Spinal cord (tissue), 9 donors: ENCODE measurements at regions not wholly inside any gene's neighbourhood (a gene's known extent, or its start where the extent isn't known, plus 50 kb on each side); places are given as distances from the start of the nearest gene placed in this dataset.

ENCODE experiments used
- DNase-seq, 6 donors: peaks; one replicate each; pipeline versions ENCODE4 v3.0.0 to v3.0.0-alpha.2; 2013 to 2015; ENCODE audit warnings: low spot score in 6 of 6, low read depth in 4 of 6
- H3K27ac ChIP-seq: one replicate; pipeline ENCODE4 v1.5.1; 2013; ENCODE audit warnings: low read depth, low read length, control low read depth
- H3K27me3 ChIP-seq: one replicate; pipeline ENCODE4 v1.6.1; 2013; ENCODE audit warnings: low read length; ENCODE audit not compliant: control insufficient read depth, insufficient read depth
- H3K36me3 ChIP-seq: one replicate; pipeline ENCODE4 v1.6.1; 2013; ENCODE audit warnings: low read length; ENCODE audit not compliant: control insufficient read depth, insufficient read depth
- H3K4me1 ChIP-seq: one replicate; pipeline ENCODE4 v1.6.1; 2013; ENCODE audit warnings: low read length; ENCODE audit not compliant: control insufficient read depth, insufficient read depth
- H3K4me3 ChIP-seq: one replicate; pipeline ENCODE4 v1.5.1; 2013; ENCODE audit warnings: low read depth, low read length, control low read depth
- H3K9me3 ChIP-seq: one replicate; pipeline ENCODE4 v1.6.1; 2013; ENCODE audit warnings: low read length; ENCODE audit not compliant: control insufficient read depth, insufficient read depth
- WGBS: methylation state at CpG from one replicate; pipeline ENCODE4 v1.1.5; 2013; ENCODE audit warnings: missing lambda C conversion rate; ENCODE audit not compliant: insufficient coverage; 5-methylcytosine and 5-hydroxymethylcytosine counted together
- donor health status: healthy.

DNA sequence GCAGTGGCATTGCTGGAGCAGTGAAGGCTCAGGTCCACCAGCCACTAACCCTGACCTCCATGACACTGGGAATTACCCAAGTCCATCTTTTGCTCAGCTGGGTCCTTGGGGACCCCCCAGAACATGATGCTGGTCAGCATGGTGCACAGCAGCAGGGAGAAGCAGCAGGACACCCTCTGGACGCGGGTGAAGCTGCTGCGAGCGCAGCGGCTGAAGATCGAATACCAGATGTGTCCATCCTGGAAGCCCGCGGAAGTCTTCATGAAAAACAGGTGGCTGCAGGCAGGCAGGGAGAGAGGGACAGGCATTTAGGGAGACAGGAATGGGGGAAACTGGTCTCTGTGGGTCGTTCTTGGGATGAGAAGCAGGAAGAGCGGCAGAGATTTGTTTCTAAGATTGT, 53.4 kb upstream of the GCSH start:
- 89% methylated on average over 8 of the region's 10 CpGs for WGBS
- no peak for DNase-seq
- no peaks in the 10 kb centered on the region for H3K9me3 ChIP-seq
- no peaks in the 10 kb centered on the region for H3K27me3 ChIP-seq
- H3K27ac ChIP-seq = no peak overlapping the region
- no peak overlapping the region for H3K4me3 ChIP-seq
- peaks cover 6% of the 10 kb centered on the region for H3K4me1 ChIP-seq
- H3K36me3 ChIP-seq = no peaks in the 10 kb centered on the region

DNA sequence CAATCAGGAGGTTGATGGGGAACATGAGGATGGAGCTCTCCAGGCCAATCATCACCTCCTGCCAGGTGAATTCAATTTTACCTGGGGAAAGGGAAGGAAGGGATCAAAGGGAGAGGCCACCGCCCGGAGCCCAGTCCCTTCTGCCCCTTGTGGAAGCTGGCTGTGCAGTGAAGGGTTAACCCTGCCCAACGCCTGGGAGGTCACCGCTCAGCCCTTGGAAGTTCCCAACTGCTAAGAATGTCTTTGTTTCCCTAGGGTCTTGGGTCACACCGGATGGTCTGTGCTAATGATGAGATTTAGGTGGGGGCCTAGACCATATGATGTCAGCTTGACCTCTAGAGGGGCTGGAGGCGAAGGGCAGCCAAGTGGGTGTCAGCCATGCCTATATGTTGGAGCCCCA, 52.1 kb upstream of the GCSH start:
- Histone ChIP-seq H3K36me3 (no peaks in the 10 kb centered on the region), H3K4me1 (peaks cover 6% of the 10 kb centered on the region), H3K27ac (no peak overlapping the region), H3K9me3 (no peaks in the 10 kb centered on the region), H3K4me3 (no peak overlapping the region), H3K27me3 (no peaks in the 10 kb centered on the region)
- 50% methylated on average over 6 of the region's 6 CpGs for whole genome bisulfite sequencing
- no peak for DNase-seq
